Breast epithelium (tissue), 3 donors: ENCODE measurements at regions not wholly inside any gene's neighbourhood (a gene's known extent, or its start where the extent isn't known, plus 50 kb on each side); places are given as distances from the start of the nearest gene placed in this dataset.

Source experiments
- CTCF ChIP-seq, 3 donors: fragments of 450-650 bp; IDR thresholded peaks; one replicate each; pipeline ENCODE4 v1.5.1; 2016 to 2017; ENCODE audit warnings: antibody characterized with exemption in 3 of 3, mild to moderate bottlenecking in 3 of 3, moderate library complexity in 3 of 3
- POLR2A ChIP-seq: fragments of 450-650 bp; IDR thresholded peaks from one replicate; pipeline ENCODE4 v1.6.1; 2016; ENCODE audit warnings: antibody characterized with exemption, mild to moderate bottlenecking, moderate library complexity

GRCh38 chr1:185404291-185404690 lies 87.2 kb upstream of the IVNS1ABP start:
- TF ChIP-seq CTCF (IDR thresholded peaks at IDR 0.05) (no peak), POLR2A (no peak)
